CD4-positive, alpha-beta T cell treated with Interleukin-4 for 4 hours (primary cell): ENCODE measurements at regions not wholly inside any gene's neighbourhood (a gene's known extent, or its start where the extent isn't known, plus 50 kb on each side); places are given as distances from the start of the nearest gene placed in this dataset.

ENCODE experiments used
- DNase-seq: peaks from one replicate; pipeline ENCODE4 v3.0.0-alpha.2; 2020

DNA sequence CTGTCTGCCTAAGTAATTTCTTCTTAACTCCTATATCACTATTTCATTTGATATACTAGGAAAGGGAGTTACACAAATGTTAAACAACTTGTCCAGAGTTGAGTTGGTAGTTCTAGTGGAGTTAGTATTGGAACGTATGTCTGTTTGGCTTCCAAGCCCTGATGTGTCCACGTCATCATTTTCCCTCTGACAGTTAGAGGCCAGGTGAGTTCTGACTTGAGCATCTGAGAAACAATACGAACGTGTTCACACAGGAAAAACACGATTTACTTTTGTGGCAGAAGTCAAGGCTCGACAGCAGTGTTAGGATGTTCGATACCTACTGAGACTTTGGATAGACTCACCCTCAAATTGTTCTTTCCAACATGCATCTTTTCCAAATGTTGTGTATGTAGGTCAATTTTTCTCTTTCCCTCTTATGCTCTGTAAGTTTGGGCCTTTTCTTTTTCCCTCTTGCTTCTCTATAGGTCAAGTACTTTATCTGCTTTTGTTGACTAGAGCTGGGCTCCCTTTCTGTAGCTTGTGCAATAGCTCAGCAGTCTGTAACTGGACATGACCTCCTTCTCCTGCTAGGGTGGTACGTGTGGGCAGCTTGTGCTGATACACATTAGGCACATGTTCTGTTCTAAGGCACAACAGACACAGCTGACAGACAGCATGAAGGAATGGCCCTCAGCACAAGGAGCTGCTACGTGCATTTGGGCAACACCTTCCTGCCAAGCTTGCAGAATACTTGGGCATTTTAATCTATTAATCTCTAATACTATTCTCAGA, 222.9 kb downstream of the PTEN start:
- no peak for DNase-seq

DNA sequence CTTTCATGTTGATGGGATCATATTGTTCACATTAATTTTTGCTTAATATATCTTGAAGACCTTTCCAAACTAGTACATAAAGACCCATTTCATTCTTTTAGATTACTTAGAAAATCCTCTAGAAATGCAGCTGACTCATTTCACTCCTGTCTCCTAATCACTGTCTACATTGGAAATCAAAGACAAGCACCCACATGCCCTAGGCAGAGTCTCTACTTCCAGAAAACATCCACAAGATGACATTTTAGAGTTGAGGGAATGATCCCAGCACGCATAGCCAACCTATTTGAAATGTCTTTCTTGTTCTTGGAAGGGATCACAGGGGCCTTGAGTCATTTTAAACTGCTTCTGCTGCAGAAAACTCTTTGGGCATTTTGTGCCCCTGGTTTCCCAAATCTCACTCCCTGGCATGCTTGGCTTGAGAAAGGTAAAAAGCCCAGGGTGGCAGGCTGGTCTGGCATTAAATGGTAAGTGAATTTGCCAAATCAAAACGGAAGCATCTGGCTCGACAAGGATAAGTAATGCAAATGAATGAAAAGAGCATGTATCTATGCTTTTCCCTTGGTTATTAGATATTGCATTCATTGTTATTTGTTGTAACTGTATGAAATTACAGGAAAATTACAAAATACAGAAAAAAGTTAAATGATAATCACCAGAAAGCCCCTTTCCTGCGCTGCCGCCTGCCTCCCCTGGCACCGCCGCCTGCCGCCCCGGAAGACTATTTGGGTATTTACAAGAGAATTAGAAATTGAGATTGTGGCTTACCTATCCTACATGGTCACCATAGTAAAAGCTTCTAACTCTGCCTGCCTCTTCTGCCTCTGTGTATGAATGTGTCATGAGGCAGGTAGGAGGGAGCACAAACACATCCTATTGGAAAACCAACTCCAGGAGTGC, 225.3 kb downstream of the PTEN start:
- DNase-seq: no peak

DNA sequence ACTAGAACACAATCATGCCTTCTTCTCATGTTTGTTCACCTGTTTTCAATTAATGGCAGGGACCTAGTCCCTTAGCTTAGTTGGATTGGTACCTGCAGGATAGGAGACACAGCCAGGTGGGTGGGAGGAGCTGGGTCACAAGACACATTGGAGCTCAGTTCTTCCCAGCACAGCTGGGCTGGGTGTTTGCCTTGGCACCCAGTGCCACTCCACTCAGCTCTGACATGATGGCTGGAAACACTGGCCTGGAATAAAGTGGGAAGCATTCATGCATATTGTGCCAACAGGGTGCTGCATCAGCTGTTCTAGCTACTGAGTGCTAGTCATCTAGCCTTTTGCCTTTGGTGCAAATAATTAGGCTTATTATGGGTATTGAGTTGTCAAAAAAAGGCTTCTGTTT, 226.1 kb downstream of the PTEN start:
- DNase-seq: no peak

DNA sequence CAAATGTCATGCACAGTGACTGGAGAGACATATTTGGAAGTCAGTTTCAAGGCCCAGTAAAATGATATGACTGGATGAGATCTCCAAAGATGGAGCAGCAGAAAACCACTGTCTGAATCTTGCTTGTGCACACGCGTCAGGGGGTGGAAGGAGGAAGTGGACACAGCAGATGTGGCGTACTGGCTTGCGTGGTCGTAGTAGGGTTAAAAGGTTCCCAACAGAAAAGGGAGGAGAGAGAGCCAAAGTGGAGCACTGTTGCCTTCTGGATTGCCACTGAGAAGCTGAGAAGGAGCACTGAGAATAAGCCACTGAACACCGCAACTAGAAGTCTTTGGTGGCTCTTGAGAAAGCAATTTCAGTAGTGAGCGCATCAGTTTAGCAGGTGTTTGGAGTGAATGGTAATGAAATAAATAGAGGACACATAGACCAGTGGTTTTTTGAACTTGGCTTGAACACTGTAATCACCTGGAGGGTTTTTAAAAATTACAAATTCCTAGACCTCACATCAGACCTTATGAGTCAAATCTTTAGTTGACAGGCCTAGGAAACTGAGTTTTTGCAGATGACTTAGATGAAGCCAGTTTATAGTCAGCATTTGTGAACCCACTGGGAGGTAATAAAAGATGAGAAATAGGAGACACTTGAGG, 227.3 kb downstream of the PTEN start:
- DNase-seq: no peak

DNA sequence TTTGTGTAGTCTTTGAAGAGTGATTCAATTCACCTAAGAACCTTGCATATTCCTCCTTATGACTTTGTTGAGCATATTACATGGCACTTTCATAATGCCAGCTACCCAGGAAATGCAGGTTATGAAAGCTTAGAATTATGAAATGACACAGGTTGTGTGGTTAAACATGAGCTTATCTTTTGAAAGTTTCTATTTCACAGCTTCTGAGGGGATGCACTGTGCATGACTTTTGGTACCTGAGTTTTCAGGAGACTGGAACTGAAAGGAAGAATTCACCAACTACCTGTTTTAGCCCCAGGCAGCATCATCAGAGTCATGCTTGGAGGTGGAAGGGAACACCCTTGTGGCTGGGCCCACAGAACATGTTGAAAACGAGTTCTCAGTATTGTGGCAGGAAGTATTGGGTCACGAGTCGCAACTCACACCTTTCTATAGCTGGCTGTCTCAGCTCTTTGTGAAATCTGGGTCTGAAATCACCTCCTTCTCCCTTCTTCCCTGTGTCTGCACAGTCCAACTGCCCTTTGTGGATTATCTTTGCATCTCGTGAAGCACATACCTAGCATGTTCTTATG, 228.2 kb downstream of the PTEN start:
- peak; percentile 81 for DNase-seq

DNA sequence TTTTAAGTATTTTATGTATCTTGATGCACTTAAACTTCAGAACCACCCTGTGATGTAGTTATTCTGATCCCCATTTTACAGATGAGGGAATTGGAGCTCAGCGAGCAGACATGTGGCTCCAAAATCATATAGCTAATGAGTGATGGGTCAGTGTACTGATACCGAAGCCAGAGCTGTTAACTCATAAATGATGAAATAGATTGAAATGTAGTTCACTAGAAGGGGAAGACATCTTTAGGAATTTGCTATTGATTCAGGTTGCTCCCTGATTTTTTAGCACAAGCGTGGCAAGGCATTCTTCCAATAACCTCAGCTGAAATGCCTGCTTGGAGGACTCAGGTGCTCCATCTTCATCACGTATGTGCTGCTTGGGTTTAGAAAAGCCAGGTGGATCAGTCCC, 228.8 kb downstream of the PTEN start:
- DNase-seq: no peak

DNA sequence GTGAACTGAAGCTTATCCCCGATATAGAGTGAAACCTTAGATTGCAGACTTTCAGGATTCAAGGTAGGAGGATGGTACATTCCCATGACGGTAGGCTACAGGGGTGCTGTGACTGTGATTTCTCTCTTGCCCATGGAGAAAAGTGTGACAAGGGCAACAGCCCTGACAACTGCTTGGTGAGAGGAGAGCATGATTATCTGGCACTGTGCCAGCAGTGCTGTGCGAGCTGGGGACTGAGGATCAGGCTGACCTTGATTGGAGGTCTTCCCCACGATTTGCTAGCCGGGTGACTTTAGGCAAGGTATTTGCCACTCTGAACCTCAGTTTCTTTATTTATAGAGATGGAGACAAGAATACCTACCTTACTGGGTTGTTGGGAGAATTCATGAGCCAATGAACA, 229.5 kb downstream of the PTEN start:
- no peak for DNase-seq

DNA sequence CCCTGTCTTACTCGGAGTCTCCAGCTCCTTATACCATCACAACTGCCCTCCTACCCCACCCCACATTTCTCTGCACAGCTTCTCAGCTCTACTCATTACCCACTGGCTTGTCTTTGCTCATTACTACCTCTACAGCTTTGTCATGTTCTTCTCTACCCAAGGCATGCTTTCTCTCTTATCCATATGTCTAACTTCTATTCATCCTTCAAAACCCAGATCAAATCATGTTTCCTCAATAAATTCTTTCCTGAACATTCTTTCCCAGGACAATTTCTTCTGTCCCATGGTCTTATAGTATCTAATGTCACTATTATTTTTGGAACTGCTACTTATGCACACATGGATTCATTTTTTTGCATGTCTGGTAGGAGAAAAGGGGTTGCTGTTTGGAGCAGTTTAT, 231.4 kb downstream of the PTEN start:
- no peak for DNase-seq

DNA sequence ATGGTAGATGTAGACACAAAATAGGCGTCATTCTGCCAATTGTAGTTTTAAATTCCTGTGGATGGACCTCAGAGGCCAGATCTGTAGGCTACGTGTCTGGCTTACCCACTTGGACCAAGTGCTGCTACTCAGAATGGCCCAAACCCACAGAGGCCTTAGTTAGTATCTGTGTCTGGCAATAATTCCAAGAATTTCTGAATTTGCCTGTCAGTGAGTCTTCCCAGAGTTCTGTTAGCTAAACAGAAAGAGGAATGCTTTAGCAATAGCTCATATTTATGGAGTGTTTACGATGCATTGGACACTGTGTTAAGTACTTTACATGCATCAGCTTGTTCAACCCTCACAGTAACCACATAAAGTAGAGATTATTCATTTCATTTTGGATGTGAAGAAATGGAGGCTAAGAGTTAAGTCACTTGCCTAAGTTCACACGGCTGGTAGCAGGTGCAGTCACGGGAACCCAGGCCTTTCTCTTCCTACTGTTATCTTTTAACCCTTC, 231.8 kb downstream of the PTEN start:
- no peak for DNase-seq

DNA sequence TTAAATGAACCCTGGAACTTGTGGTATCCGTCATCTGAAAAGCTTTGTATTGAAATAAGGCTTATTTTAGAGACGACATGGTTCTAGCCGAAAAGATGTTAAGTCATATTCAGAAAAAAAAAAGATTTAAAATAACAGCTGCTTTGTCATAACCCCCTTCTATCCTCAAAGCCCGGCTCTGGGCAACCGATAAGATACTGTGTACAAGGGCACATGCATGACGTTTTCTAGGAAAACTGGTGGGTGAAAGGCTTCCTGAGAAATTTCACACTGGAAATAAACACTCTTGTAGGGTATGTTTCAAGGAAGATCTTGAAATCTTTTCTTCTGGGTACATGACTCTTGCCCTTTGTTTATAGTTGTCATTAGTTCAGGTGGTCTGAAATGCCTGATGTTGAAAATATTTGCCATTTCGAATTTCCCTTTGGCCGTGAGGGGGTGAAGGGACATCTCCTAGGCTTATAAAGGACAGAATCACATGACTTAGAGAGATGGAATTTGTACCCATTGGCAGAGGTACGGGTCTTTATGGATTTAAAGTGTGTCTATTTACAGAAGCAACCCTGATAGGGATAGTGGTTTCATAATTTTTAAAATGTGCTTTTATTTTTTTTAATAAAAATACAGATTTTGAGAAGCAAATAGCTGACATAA, 232.5 kb downstream of the PTEN start:
- no peak for DNase-seq

DNA sequence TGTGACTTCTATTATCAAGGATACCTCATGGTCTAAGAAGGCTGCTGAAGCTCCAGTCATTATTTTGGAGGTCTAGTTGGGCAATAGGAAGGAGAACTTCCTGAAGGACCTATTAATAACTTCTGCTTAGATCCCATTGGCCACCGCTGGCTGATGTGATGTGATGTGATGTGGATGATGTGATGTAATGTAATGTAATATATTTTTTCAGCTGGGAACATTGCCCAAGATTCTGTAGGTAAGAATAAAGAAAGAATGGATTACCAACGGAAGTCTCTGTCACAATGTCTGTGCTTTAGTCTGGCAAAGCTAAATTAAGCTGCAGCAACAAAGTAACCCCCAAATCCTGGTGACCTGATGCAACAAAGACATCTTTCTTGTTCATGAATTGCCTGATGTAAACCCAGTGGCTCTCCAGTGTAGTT, 233.7 kb downstream of the PTEN start:
- no peak for DNase-seq

DNA sequence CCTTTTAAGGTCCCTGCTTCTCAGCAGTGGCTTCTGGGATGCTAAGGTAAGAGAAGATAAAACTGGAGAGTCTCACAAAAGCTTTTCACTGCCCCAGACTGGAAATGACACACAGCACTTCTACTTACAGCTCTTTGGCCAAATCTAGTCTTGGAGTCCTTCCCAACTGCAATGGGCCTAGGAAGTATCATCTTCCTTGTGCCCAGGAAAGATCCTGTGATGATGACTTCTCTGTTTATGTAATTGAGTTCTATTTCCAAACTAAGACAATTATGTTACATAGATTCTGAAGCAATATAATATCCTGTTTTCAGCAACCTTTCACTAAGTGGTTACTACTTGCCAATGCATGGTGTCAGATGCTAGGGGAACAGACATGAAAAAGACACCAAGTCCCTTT, 234.1 kb downstream of the PTEN start:
- no peak for DNase-seq

DNA sequence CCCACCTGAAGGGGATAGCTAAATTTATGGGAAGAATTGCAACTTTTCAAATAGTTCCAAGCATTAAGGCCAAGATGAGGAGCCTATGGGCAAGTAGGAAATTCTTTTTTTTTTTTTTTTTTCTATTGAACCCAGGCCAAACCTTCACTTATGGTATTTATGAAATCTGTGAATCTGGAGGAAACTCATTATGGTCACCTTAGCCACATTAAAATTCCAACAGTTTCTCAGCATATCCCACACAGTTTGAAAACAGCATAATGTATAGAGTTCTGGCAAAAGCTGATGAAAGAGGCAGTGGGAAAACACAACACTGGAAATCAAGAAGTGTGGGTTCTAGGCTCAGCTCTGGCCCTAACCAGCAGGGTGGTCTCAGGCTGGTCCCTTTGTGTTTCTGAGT, 236.9 kb downstream of the PTEN start:
- DNase-seq: no peak

DNA sequence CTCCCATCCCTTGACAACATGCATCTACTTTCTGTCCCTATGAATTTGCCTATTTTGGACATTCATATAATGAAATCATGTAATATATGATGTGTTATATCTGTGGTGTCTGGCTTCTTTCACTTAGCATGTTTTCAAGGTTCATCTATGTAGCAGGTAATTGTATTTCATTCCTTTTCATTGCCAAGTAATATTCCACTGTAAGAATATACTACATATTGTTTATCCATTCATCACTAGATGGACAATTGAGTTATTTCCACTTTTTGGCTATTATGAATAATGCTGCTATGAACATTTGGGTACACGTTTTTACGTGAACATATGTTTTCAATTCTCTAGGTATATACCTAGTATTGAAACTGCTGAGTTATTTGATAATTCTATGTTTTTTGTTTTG, 238.2 kb downstream of the PTEN start:
- DNase-seq: no peak

DNA sequence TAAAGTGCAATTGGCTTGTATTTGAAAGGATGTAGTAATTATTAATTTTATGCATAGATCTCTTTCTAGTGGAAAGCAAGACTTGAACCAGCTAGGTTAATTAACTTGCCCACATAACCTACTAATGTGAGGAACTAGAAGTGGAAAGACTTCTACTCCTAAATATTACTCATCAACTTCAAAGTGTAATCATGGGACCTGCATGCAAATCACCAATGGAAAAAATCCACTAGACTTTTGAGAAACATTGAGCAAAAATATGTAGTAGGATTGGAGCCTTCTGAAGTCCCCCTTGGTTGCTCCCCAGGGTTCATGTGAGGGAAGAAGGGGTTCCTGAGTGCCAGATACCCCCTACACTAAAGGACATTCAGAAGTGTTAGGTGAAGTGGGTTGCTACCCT, 240.2 kb downstream of the PTEN start:
- no peak for DNase-seq

DNA sequence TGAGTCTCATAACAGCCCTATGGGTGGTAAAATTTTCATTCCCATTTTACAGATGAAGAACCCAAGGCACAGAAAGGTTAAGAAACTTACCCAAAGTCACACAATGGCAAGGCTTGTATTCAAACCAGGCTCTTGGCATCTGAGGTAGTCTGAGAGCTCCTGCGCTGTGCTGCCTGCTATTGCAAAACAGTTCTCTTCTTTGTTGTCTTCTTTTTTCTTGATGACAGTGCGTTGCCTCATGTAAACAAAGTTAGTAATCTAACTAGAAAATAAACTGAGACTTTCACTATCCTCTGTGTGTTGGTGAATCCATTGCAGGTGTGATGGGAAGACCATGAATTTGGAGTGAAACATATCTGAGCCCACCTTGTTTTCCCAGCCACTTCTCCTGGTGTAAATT, 240.8 kb downstream of the PTEN start:
- no peak for DNase-seq

DNA sequence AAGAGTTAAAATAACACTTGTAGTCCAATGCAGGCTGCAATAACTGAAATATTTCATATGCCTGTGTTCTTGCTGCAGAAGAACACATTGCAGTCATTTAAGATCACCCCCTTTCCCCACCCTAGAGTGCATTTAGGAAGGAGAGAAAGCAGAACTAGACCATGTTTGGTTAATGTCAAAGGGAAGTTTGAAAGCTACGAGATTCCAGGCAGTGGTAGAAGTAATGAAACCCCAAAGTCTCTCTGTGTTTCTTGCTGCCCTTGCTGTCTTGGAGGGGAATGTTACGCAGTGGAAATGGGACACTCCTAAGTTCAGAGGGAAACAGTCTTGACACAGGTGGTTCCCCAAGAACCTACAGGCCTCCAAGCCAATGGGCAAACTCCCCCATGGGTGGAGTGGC, 242.9 kb downstream of the PTEN start:
- no peak for DNase-seq

DNA sequence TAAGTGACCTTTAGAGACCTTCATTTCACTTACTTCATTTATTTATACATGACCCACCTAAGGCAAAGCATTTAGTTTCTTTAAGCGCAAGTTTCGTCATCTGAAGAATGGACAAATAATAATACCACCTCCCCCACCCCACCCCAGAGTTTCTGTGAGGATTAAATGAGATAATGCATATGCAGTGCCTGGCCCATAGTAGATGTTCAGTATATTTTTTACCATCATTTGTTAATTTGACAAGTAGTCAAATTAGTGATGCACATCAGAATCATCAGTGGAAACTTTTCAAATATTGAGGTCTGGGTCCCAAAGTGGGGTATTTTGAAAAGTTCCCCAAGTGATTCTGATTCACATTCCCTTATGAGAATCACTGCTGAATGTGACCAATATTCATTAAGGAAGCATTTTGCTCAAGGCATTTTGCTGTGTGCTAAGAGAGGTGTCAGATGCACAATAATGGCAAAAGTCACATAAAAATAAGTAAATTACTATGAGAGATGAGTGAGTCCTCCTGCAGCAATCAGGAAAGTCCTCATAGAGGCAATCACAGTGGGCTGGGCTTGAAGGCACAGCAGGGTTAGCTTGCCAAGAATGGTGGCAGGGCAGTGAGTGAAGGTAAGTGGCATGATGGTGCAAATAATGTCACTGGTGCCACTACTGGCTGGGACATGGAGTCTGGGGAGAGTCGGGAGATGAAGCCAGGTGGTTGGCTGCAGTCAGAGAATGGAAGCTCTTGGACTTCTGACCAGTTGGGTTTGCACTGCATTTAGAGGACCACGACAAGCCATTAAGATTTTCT, 244.1 kb downstream of the PTEN start:
- no peak for DNase-seq

DNA sequence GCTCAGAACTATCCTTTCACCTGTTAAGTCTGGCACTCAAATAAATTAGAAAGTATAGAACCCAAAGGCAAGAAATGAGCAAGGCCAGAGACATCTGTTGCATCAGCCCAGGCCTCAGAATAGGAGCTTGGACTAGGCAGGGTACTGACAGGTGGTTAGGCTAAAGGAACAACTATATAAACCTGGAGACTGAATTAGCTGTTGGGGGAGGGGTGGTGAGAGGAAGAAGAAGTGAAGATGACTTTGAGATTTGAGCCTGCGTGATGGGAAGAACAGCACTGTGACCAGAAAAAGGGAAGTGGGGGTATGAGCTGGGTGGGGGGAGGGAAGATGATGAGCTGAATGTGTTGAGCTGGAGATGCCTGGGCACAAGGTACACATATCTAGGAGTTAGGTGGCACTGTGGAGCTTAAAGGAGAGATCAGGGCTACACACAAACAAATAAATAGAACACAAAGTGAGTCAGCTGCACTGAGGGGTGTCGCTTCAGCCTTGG, 244.7 kb downstream of the PTEN start:
- no peak for DNase-seq

DNA sequence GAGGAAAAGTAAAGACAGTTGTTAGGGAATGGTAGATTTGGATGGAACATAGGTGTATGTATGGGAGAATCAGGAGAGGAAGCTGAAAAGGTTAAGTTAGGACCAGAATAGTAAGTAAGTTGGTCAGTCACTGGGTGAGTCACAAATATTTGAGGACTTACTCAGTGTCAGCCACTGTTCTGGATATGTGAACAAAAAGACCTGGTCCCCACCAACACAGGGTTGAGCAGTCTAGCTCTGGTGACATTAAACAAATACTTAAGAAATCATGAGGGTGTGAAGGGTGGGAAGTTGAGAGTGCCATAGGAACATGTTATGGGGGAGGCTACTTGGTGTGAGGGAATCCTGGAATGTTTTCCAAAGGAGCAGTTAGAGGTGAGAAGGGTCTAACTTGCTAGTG, 246.9 kb downstream of the PTEN start:
- no peak for DNase-seq

DNA sequence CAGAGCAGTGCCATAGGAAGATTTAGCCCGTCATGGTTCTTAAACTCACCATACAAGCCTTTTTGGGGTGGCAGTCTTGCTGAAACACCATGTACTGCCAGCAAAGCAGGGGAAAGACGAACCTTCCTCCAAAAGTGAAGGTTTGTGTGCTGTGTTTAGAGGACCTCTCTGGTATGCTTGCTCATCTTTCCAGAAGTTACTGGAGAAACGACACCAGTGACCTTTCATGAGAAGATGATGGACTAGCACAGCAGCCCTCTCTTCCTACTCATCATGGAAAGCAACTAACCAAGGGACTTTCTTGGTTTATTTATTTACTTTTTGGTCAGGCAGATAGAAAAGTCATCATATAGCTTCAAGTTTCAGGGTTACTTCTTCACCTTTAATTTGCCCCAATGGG, 247.4 kb downstream of the PTEN start:
- no peak for DNase-seq

DNA sequence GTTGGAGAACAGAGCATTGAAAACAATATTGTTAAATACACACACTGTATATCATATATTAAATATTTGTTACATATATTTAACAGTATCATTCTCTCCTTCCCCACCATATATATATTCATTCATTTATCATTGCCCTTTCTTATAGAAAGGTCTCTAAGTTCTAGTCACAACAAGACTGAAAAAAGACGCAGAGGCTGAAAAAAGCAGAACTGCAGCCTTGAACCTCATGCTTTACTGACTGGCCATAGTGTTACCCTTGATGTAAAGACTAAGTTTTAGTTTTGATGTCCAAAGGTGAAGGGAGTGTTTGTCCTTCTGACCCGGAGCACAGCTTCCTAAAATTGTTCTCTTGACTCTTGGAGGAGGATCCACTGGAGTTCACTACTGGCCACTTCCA, 247.9 kb downstream of the PTEN start:
- no peak for DNase-seq
